ENCODE measurements at regions not wholly inside any gene's neighbourhood (a gene's known extent, or its start where the extent isn't known, plus 50 kb on each side); places are given as distances from the start of the nearest gene placed in this dataset.

DNA sequence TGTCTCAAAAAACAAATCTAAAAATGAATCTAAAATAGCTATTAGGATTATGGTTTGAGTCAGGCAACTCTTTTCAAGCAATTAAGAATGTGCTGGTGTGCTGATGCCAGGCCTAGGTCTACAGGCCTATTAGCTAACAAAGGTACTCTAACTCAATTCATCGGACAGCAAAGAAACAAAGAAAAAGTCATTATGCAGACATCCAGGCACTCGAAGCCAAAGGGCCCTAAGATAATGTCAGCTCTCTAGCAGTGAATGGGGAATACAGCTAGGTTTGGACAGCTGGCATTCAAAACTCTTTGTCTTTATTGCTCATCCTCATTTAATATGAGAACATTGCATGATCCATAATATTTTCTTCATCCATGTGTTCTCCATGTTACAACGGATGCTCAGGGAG, 108.5 kb downstream of the TMEM114 start:
- Histone ChIP-seq H3K9me3 (ENCODE audit: control insufficient read depth, insufficient read depth, low read length) (no peaks in the 10 kb centered on the region), H3K36me3 (ENCODE audit: insufficient read depth, low read length) (no peaks in the 10 kb centered on the region), H3K9ac (ENCODE audit: low read depth, low read length) (no peak overlapping the region), H3K4me1 (ENCODE audit: insufficient read depth, low read length) (no peaks in the 10 kb centered on the region)

DNA sequence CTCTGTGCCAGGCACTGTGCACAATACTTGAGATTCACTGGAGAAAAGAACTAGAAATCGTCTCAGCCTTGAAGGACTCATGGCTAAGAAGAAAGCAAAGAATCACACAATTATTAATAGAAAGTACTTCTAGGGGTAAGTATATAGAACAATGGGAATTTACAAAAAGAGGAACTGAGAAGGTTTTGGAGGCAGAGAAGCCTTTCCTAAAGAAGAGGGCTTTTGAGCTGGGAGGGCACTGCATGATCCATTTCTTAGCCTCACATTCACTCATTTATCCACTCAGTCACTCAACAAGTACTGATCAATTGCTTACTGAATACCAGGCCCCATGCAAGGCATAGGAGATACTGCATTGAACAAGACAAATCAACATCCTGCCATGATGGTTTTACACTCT, 113.5 kb downstream of the TMEM114 start:
- no peak overlapping the region for H3K9ac ChIP-seq (ENCODE audit: low read depth, low read length)
- no peaks in the 10 kb centered on the region for H3K36me3 ChIP-seq (ENCODE audit: insufficient read depth, low read length)
- no peaks in the 10 kb centered on the region for H3K4me1 ChIP-seq (ENCODE audit: insufficient read depth, low read length)
- H3K9me3 ChIP-seq (ENCODE audit: control insufficient read depth, insufficient read depth, low read length): no peaks in the 10 kb centered on the region

DNA sequence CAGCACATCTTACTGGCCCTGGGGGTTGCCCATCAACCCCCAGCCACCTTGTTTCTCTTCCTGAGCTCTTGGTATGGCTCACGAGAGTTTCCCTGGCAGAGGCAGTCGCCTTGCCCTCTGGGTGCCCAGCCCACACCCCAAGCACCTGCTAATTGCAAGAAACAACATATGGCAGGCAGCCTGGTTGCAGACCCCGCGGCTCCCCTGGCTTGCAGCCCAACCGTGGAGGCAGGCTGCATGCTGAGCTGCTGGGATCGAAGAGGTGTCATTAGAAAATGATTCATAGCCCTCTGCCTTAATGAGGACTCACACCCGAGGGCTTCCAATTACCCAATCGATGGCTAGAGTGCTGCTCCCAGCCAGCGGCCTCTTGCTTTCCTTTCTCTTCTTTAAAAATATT, 115.7 kb downstream of the TMEM114 start:
- H3K9ac ChIP-seq (ENCODE audit: low read depth, low read length): no peak overlapping the region
- no peaks in the 10 kb centered on the region for H3K36me3 ChIP-seq (ENCODE audit: insufficient read depth, low read length)
- H3K4me1 ChIP-seq (ENCODE audit: insufficient read depth, low read length): no peaks in the 10 kb centered on the region

DNA sequence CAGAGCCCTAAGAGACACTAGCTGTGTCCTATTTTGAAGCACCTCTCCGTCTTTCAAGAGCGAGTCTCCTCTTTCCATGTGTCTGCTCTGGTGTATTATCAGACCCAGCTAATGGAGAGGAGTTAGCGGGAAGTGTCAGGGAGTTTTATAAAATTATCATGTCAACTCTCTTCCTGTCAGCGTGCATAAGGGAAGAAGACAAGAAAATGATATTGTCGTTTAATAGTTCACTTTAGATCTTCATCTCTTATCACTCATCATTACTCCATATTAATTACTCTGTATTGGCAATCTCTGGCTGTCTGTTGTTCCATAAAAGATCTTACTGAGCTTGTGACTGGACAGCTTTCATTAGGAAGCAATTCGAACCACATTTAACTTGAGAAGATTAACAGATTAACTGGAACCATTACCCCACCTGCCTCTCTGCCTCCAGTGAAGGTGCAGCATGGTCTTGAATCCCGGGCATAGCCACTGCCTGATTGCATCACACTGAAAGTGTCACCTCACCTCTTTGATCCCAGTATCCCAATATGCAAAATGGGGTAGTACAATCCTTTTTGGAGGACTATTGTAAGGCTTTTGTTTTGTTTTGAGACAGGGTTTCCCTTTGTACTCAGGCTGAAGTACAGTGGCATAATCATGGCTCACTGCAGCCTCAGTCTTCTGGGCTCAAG, 121.1 kb downstream of the TMEM114 start:
- H3K9ac ChIP-seq (ENCODE audit: low read depth, low read length): no peak overlapping the region
- H3K9me3 ChIP-seq (ENCODE audit: control insufficient read depth, insufficient read depth, low read length): no peaks in the 10 kb centered on the region

More for the DNA sequence above, 115.7 kb downstream of the TMEM114 start:
- H3K9me3 ChIP-seq (ENCODE audit: control insufficient read depth, insufficient read depth, low read length): no peaks in the 10 kb centered on the region

GRCh38 chr16:8464979-8465378, 125.3 kb downstream of the TMEM114 start:
- Histone ChIP-seq H3K9me3 (ENCODE audit: control insufficient read depth, insufficient read depth, low read length) (no peaks in the 10 kb centered on the region), H3K9ac (ENCODE audit: low read depth, low read length) (no peak overlapping the region), H3K36me3 (ENCODE audit: insufficient read depth, low read length) (no peaks in the 10 kb centered on the region), H3K4me1 (ENCODE audit: insufficient read depth, low read length) (no peaks in the 10 kb centered on the region)

More for the DNA sequence above, 121.1 kb downstream of the TMEM114 start:
- H3K4me1 ChIP-seq (ENCODE audit: insufficient read depth, low read length): no peaks in the 10 kb centered on the region
- H3K36me3 ChIP-seq (ENCODE audit: insufficient read depth, low read length): no peaks in the 10 kb centered on the region

DNA sequence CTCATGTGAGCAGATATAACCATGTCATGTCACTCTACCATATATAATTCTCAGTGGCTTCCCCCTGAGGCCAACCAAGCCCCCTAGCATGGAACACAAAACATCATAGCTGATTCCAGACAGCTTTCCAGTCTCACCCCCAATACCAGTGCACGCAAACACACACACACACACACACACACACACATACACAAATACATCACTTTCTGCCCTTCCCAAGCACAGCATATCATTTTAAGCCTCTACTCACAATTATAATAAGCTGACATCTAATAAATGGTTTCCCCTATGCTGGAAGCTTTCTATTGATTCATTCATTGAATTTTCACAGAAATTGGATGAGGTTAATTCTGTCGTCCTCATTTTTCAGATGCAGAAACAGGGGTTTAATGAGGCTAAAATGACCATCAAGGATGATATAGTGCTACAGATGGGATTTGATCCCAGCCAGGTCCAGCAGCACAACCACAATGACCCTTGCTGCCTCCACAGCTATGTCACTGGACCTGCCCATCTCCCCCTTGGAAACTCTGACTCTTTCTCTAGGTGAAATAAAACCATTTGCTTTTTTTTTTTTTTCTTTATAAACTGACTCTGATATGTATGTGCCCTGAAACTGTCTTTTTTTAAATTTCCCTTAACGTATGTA, 131.1 kb downstream of the TMEM114 start:
- H3K36me3 ChIP-seq (ENCODE audit: insufficient read depth, low read length): no peaks in the 10 kb centered on the region
- peaks cover 4% of the 10 kb centered on the region; the same call in 1 of the 2 replicates for H3K4me1 ChIP-seq (ENCODE audit: insufficient read depth, low read length)
- no peaks in the 10 kb centered on the region for H3K9me3 ChIP-seq (ENCODE audit: control insufficient read depth, insufficient read depth, low read length)
- no peak overlapping the region for H3K9ac ChIP-seq (ENCODE audit: low read depth, low read length)

DNA sequence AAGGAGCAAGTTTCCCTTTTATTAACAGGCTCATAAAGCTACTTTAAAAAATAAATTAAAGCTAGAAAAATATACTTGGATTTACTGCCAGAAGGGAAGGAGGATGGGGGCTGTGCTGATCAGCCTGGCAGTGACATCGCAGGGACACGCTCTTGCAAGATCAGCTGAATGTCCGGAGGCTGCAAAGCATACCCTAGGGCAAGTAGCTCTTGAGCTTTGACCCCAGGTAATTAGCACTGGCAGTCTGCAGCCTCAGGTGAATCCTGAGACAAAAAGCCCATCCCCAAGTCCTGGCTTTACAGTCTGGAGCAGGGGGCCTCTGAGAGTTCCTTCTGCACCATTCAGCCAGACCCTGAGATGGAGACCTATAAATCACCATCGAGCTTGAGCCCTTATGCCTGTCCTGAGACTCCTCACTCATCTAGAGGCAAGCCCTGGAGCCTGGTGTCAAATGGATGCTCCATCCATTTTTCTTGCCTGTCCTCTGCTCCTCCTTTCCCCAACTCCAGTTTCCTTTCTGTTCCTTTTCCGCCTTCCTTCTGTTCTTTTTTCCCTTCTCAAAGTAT, 131.7 kb downstream of the TMEM114 start:
- no peaks in the 10 kb centered on the region for H3K9me3 ChIP-seq (ENCODE audit: control insufficient read depth, insufficient read depth, low read length)
- H3K9ac ChIP-seq (ENCODE audit: low read depth, low read length): no peak overlapping the region
- no peaks in the 10 kb centered on the region for H3K36me3 ChIP-seq (ENCODE audit: insufficient read depth, low read length)
- H3K4me1 ChIP-seq (ENCODE audit: insufficient read depth, low read length): peaks cover 4% of the 10 kb centered on the region; the same call in 1 of the 2 replicates

- Histone ChIP-seq H3K9ac (ENCODE audit: low read depth, low read length) (no peak overlapping the region), H3K36me3 (ENCODE audit: insufficient read depth, low read length) (no peaks in the 10 kb centered on the region), H3K9me3 (ENCODE audit: control insufficient read depth, insufficient read depth, low read length) (no peaks in the 10 kb centered on the region), H3K4me1 (ENCODE audit: insufficient read depth, low read length) (peaks cover 4% of the 10 kb centered on the region; the same call in 1 of the 2 replicates)
These were observed 137.0 kb downstream of the TMEM114 start for GRCh38 chr16:8453359-8453758.

DNA sequence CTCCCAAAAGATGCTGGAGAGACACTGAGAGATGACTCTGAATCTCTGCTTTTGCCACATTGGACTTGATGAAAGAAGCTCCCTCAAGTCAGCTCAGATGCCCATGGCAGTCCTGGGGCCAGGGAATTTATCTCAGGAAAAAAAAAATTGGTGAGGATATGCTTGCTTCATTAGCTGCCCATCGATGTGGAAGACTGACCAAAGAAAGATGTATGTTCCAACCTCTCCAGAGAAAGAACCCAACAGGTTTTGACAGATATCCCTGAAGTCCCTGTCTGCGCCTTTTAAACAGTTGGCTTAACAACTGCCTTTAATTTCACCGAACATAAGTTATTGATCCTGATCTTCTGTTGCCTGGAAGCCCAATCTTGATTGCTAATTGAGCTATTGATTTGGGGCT, 137.4 kb downstream of the TMEM114 start:
- no peaks in the 10 kb centered on the region for H3K36me3 ChIP-seq (ENCODE audit: insufficient read depth, low read length)
- H3K4me1 ChIP-seq (ENCODE audit: insufficient read depth, low read length): 0 out of 2 replicates have a peak, but pooled peaks cover 4% of the 10 kb centered on the region
- no peaks in the 10 kb centered on the region for H3K9me3 ChIP-seq (ENCODE audit: control insufficient read depth, insufficient read depth, low read length)
- no peak overlapping the region for H3K9ac ChIP-seq (ENCODE audit: low read depth, low read length)

DNA sequence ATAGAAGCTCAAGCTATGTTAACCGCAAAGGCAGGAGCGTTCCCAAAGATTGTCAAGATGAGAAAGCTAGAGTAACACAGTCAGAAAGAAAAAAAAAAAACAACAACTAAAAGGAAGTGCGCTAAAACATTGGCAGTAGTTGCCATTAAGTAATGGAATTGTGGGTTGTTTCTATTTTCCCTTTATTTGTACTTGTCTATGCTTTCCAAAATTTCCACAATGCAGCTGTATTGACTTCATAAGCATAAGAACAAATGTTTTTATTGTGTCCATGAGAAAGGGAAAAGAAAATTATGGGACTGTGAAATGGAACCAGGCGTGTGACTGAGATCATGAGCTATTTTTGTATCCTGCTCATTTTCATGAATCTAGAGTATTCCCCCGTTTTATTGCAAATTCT, 153.4 kb downstream of the TMEM114 start:
- Histone ChIP-seq H3K9ac (ENCODE audit: low read depth, low read length) (no peak overlapping the region), H3K36me3 (ENCODE audit: insufficient read depth, low read length) (no peaks in the 10 kb centered on the region), H3K9me3 (ENCODE audit: control insufficient read depth, insufficient read depth, low read length) (no peaks in the 10 kb centered on the region), H3K4me1 (ENCODE audit: insufficient read depth, low read length) (no peaks in the 10 kb centered on the region)

- no peak overlapping the region for H3K9ac ChIP-seq (ENCODE audit: low read depth, low read length)
- H3K4me1 ChIP-seq (ENCODE audit: insufficient read depth, low read length): no peaks in the 10 kb centered on the region
- H3K9me3 ChIP-seq (ENCODE audit: control insufficient read depth, insufficient read depth, low read length): no peaks in the 10 kb centered on the region
- H3K36me3 ChIP-seq (ENCODE audit: insufficient read depth, low read length): no peaks in the 10 kb centered on the region
These were observed 158.5 kb downstream of the TMEM114 start for GRCh38 chr16:8431783-8432182.

GRCh38 chr16:8430401-8430800, 159.9 kb downstream of the TMEM114 start:
- Histone ChIP-seq H3K4me1 (ENCODE audit: insufficient read depth, low read length) (no peaks in the 10 kb centered on the region), H3K36me3 (ENCODE audit: insufficient read depth, low read length) (no peaks in the 10 kb centered on the region)

GRCh38 chr16:8426569-8426968, 163.7 kb downstream of the TMEM114 start:
- H3K36me3 ChIP-seq (ENCODE audit: insufficient read depth, low read length): no peaks in the 10 kb centered on the region
- no peak overlapping the region for H3K9ac ChIP-seq (ENCODE audit: low read depth, low read length)
- H3K9me3 ChIP-seq (ENCODE audit: control insufficient read depth, insufficient read depth, low read length): no peaks in the 10 kb centered on the region
- H3K4me1 ChIP-seq (ENCODE audit: insufficient read depth, low read length): no peaks in the 10 kb centered on the region

More at GRCh38 chr16:8430401-8430800, 159.9 kb downstream of the TMEM114 start:
- Histone ChIP-seq H3K9me3 (ENCODE audit: control insufficient read depth, insufficient read depth, low read length) (no peaks in the 10 kb centered on the region), H3K9ac (ENCODE audit: low read depth, low read length) (no peak overlapping the region)

- H3K9me3 ChIP-seq (ENCODE audit: control insufficient read depth, insufficient read depth, low read length): no peaks in the 10 kb centered on the region
- no peaks in the 10 kb centered on the region for H3K36me3 ChIP-seq (ENCODE audit: insufficient read depth, low read length)
- H3K9ac ChIP-seq (ENCODE audit: low read depth, low read length): no peak overlapping the region
- no peaks in the 10 kb centered on the region for H3K4me1 ChIP-seq (ENCODE audit: insufficient read depth, low read length)
These were observed 173.2 kb downstream of the TMEM114 start for GRCh38 chr16:8417145-8417544.
